HK-2 (cell line): ENCODE measurements at regions not wholly inside any gene's neighbourhood (a gene's known extent, or its start where the extent isn't known, plus 50 kb on each side); places are given as distances from the start of the nearest gene placed in this dataset.

ENCODE experiments used
- DNase-seq: peaks from one replicate; pipeline ENCODE4 v3.0.0-alpha.2; 2018; ENCODE audit not compliant: unreplicated experiment

DNA sequence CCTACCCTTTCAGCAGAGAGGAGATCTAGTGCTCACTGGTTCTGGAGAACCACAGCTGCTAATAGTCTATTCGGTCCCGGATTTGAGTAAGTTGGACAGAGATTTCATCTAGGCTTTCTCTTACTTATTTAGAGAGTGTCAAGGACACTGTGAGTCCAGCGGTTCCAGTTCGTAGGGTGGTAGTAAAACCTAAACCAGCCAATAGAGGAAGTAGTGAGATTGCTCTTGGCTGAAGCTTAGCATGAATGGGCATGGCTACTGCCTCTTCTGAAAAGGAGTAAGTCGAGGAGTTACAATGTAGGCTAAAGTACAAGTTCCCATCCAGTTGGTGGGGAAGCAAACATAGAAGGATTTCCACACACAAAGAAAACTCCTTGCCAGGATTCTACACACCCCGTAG, 109.6 kb upstream of the MOCS2 start:
- no peak for DNase-seq

GRCh38 chr5:53219610-53220009, 110.1 kb upstream of the MOCS2 start:
- no peak for DNase-seq

DNA sequence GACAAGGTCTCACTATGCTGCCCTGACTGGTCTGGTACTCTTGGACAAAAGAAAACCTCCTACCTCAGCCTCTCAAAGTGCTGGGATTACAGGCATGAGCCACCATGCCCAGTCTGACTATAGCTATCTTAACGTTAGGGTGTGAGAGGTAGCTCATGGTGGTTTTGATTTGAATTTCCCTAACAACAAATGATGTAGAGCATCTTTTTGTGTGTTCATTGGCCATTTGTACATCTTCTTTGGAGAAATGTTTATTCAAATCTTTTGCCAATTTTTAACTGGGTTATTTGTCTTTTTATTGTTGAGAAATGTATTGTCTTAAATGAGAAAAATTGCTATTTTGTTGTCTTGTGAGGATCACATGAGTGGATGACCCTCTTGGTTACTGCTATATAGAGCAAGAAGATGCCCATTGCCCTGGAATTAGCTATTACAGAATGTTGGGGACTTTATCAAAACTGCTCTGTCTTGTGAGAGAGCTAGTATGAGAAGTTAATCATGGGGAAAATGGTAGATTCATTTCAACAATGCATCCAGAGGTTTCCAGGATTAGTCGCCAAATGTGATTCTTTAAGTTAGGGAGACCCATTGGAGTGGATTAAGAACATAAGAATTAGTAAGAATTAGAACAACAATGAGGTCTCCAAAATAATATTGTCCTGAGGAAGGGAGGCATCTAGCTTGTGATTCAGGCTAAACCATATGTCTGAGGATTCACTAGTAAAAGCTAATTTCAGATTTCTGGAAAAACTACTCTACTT, 124.3 kb upstream of the MOCS2 start:
- DNase-seq = no peak

DNA sequence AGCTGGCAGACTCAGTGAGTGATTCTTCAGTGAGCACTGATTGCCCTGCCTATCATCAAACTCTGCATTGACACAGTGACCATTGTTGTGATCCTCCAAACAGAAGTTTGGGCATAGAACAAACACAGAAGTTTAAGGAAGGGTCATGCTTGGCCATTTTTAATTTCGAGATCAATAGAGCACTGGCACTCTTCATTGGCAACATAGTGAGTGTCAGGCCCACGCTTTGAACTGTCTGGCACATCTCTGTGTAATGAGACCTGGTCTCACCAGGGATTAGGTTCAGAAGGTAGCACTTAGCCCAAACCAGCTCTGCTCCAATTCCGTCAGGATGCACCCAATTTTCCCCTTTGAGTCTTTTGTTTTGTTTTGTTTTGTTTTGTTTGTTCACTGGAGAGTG, 127.1 kb upstream of the MOCS2 start:
- DNase-seq = no peak

GRCh38 chr5:53237876-53238275, 128.3 kb upstream of the MOCS2 start:
- no peak for DNase-seq

- no peak for DNase-seq
These were observed 129.9 kb upstream of the MOCS2 start for GRCh38 chr5:53239301-53239990.

- DNase-seq = no peak
These were observed 131.1 kb upstream of the MOCS2 start for GRCh38 chr5:53240661-53241060.

- DNase-seq = no peak
These were observed 132.0 kb upstream of the MOCS2 start for GRCh38 chr5:53241572-53241971.

DNA sequence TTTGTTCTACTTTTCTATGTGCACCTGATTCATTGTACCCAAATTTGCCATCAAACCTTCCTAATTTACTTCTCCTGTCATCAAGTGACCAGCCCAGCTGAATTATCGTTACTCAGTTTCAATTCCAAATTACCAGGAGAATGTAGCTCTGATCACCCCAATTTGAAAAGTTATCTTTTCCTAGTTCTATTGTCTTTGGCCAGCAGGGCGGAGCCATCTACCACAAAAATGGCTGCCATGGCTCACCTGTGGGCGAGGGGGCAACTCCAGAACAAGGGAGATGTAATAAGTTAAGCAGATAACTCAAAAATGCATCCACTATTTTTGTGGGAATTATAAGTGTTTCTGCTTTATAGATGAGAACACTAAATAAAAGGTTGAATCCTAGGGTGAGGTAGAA, 133.8 kb upstream of the MOCS2 start:
- DNase-seq = no peak

GRCh38 chr5:53246042-53246836, 136.7 kb upstream of the MOCS2 start:
- DNase-seq = peak; percentile 1

DNA sequence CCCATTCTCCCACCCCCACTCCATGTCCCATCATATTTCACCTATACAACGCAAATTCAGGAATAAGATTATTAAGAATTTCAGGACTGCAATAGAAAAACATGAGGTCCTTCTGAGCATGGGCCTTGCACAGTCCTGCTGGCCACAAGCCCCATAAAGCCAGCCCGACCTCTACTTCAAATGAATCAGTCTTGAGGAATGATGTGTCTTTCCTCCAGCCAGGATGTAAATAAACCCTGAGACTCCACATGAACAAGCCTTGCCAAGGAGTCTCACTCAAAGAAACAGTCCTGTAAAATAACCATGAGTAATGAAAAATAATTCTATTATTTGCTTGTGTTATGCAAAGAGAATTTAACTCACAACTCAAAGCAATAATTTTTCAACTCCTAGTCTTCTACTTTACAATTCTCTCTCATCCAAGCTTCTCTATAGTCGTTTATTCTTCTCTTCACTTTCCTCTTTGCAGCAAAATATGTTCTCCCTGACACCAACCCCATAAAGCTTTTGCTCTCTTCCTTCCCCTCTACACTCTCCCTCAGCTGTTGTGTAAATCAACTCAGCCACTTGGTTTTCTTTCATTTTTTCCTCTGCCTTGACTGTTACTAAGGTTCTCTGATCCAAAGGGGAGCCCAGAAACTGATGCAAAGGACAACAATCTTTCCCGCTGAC, 140.1 kb upstream of the MOCS2 start:
- peak; percentile 2 for DNase-seq

DNA sequence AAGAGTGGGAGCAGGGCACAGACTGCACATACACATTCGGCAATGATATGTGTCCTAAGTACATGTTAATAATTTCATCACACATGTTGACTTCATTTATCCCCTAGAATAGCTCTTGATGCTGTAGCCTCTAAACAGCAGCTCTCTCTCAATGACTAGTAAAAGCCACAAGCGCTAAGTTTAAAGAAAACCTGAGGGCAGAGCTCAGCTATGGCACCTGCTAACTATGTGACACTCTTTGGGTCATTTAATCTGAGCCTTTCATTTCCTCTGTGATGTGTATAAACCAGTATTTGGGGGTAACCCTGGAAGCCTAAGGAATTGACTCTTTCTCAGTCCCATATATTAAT, 140.6 kb upstream of the MOCS2 start:
- DNase-seq = no peak

GRCh38 chr5:53253421-53253871, 143.9 kb upstream of the MOCS2 start:
- no peak for DNase-seq

DNA sequence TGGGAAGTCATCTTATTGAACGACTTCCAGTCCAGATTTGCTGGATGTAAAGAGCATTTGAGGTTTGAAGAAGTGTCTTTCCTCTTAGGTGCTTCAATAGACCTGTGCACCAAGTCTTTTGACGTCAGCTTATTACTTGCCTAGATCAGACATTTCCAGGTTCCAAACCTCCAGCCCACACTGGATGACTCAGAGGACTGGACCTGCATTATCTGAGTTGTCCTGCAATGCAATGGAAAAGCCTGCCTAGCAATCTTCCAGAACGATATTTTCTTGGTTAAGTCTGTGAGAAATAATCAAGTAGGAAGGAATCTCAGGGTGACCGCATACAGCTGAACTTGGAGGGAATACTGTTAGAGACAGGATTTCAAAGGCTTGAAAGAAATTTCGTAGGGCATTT, 147.2 kb upstream of the MOCS2 start:
- DNase-seq = no peak

- DNase-seq = no peak
These were observed 148.3 kb upstream of the MOCS2 start for GRCh38 chr5:53257806-53258373.

GRCh38 chr5:53259176-53259575, 149.6 kb upstream of the MOCS2 start:
- no peak for DNase-seq

DNA sequence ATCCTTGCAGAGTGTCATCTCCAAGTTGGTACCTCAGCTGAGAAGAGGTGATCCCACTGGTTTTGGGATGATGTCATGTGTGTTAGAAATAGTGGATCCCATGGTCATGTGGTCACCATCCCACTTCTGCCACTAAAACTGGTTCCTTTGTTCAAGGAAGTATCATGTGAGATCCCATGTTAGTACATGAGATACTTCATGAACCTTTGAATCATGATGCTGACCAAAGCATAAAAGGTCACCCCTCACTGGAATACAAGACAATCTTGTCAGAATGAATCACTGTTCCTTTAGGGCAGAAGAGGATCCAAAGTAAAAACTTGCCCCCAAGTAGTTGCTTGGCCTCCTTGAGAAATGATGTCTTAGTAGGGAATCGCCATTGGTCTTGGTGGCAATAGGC, 150.9 kb upstream of the MOCS2 start:
- DNase-seq = no peak

DNA sequence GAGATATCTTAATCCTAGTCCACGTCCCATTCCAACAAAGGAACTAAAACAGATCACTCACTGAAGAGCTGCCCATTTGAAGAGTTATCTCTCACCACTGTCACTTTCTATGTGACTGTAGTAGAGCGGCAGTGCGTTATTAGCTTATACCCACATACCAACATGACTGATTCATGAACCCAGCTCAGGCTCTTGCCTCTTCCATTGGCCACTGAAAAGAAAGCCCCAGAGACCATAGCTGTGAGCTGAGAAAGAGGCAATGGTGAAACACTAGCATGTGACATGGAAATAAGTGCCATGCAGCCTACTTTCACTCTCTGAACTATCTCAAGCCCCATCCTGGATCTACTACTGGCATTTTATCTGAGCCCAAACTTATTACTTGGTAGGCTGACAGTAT, 151.7 kb upstream of the MOCS2 start:
- DNase-seq = no peak

DNA sequence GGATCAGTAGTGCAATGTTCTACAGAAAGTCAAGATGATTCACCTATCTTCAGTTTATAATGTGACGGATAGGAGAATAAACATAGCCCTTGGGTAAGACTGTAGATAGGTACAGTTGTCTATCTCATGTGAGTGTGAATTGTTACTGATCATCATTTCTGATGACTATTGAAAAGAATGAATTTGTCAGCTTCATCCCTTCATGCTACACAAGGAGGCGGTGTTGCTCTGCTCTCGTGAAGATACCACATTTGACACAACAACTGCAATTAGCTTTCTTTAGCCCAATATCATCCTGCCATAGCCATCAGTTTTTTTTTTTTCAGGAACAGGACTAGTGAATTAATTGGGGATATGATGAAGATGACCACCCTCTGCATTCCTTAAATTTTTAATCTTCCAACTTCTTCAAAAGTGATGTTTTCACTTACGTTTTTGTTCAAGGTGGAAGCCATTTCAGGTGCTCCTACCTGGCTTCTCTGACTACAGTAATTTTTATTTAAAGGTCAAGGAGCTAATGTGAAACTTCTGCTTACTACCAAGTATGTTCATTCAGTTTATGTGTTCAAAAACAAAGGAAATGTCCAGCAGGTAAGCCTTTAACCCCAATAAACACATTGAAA, 152.9 kb upstream of the MOCS2 start:
- DNase-seq = no peak

DNA sequence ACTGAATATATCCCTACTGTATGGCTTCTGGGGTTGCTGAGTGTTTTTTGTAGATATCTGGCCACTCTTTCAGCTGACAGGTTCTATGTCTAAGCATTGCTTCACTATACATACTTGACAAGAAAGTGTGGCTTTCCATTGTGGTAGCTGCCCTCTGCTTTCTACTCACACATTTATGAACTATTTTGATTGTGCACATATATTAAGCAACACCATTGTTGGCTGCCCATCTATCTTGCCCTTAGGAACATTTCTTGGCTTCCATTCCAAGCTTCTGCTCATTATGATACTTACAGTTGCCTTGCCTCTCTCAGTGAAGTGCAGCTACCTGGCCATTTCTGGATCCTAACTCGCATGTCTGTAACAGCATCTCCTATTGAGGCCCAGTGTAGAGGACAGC, 153.6 kb upstream of the MOCS2 start:
- no peak for DNase-seq

- no peak for DNase-seq
These were observed 155.5 kb upstream of the MOCS2 start for GRCh38 chr5:53265043-53265442.
